NCI-H1436 treated with DMSO at 0.1 percent for 48 hours (cell line): ENCODE measurements at regions not wholly inside any gene's neighbourhood (a gene's known extent, or its start where the extent isn't known, plus 50 kb on each side); places are given as distances from the start of the nearest gene placed in this dataset.
"Not testable (repeated sequence)": the region's sequence is repeated elsewhere in the genome, so short reads cannot be mapped to it uniquely, and the experiment has no call there.

Experiments used
- DNase-seq: peaks from one replicate; lab custom pipeline; 2025; lab: John Stamatoyannopoulos, UW

DNA sequence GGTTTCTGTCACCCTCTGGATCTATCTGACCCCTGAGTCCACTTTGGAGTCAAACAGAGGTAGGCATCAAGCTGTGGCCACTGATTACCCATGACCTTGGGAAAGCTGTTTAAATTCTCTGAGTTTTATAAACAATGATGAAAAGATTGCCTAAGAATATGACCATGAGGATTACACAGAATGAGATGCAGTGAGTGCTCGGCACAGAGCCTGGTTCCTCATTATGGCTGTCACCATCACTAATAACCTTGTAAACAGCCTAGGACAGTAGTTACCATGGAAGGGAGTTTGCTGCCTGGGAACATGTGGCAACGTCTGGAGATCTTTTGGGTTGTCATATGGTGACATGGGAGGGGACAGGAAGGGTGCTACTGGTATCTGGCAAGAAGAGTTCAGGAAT is 248.3 kb upstream of the KAZN start:
- no peak for DNase-seq

DNA sequence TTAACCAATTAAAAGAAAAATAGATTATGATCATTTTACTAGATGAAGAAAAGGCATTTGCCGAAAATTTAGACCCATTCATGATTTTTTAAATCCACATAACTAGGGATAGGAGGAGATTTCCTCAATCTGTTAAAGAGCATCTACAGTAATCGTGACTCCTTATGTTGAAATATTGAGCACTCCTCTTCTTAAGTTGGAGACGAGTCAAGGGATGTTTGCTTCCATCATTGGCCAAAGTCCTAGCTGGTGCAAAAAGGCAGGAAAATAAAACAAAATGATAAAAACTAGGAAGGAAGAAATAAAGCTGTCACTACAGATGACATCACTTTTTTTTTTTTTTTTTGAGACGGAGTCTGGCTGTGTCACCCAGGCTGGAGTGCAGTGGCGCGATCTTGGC is 245.6 kb upstream of the KAZN start:
- DNase-seq = no peak

DNA sequence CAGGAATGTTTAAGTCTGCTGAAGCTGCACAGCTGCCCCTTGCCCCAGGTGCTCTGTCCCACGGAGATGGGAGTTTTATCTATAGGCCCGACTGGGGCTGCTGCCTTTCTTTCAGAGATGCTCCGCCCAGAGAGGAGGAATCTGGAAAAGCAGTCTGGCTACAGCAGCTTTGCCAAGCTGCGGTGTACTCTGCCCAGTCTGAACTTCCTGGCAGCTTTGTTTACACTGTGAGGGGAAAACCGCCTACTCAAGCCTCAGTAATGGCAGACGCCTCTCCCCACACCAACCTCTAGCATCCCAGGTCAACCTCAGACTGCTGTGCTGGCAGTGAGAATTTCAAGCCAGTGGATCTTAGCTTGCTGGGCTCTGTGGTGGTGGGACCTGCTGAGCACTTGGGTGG is 237.5 kb upstream of the KAZN start:
- not testable (repeated sequence) for DNase-seq

DNA sequence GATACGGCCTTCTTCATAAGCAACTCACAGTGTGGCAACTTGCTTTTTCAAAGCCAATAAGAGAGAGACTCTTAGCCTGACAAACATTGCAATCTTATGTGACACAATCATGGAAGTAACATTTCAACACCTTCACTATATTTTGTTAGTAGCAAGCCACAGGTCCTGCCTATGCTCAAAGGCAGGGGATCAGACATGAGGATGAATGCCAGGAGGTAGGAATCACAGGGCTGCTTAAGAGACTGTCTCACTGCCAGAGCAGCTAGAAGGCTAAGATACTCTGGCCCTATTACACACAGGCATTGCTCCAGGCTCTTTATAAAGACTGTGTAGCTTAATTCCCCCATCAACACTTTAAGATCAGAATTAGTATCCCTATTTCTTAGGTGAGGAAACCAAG is 236.2 kb upstream of the KAZN start:
- no peak for DNase-seq

DNA sequence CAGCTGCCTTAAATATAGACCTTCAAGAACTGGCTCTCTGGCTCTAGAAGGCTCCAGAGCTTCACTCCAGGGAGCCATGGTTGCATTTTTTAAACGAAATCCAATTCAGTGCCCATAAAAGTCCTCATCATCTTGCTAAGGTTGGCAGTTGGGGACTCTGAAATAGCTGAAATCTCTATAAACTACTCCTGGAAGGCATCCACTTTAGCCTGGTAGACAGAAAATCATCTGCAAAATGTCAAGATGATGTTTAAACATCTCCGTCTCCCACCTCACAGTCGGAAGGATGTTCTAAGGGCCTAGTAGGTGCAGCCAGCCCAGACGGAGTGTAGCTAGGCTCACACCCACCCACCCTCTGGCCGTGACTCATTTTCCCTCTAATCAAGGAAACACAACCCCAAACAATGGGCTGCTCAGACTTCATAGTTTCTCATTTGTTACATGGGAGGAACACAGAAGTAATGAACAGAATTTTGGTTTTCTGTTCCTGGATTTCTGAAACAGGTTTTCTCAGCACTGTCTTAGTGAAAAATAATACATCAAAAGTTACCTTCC is 235.4 kb upstream of the KAZN start:
- DNase-seq = no peak

DNA sequence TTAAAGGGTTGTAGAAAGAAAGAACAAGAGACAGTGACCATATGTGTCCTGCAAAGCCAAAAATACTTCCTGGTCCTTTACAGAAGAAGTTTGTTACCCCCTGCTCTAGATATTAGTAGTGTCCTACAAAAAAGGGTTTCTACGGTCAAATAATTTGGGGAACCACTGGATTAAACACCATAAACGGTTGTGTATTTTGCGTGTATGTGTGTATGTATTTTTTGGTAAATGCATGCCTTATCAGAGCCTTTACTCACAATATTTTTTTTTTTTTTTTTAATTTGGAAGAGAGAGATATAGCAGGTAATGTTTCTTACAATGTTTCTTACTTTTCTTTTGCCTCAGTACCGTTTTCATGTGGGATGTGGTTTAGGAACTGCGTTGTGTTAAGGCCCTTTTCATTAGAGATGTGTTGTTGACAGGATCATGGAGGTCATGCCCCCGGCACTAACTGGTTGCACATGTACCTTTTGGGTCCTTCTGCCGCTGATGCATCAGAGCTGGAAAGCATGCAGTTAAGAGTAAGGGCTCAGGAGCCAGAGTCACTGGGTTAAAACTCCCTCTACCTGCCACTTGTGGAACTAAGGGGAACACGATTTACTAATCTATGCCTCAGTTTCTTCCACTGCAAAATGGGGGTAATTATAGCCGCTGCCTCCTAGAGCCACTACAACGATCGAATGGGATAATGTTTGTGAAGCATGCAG is 234.6 kb upstream of the KAZN start:
- no peak for DNase-seq

DNA sequence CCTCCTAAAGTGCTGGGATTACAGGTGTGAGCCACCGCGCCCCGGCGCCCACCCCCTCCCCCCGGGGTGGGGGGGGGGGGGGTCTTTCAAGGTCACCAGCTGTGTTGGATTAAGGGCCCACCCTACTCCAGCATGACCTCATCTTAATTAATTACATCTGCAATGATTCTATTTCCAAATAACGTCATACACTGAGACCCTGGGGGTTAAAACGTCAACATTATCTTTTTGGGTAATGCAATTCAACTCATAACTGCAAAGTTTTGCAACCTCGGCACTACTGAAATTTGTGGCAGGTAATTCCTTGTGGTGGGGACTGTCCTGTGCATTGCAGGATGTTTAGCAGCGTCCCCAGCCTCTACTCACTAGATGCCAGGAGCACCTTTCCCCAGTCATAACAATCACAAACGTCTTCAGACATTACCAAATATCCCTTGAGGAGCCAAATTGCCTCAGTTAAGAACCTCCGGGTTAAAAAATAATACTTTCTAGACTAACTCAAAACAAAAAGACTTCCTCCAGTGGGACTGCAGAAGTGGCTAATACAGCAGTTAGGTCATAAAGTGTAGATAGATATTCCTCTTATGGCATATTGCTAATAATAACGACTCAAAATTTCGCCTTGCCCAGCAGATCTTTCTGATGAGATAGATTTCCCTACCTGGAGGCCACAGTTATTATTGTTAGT is 233.0 kb upstream of the KAZN start:
- no peak for DNase-seq

DNA sequence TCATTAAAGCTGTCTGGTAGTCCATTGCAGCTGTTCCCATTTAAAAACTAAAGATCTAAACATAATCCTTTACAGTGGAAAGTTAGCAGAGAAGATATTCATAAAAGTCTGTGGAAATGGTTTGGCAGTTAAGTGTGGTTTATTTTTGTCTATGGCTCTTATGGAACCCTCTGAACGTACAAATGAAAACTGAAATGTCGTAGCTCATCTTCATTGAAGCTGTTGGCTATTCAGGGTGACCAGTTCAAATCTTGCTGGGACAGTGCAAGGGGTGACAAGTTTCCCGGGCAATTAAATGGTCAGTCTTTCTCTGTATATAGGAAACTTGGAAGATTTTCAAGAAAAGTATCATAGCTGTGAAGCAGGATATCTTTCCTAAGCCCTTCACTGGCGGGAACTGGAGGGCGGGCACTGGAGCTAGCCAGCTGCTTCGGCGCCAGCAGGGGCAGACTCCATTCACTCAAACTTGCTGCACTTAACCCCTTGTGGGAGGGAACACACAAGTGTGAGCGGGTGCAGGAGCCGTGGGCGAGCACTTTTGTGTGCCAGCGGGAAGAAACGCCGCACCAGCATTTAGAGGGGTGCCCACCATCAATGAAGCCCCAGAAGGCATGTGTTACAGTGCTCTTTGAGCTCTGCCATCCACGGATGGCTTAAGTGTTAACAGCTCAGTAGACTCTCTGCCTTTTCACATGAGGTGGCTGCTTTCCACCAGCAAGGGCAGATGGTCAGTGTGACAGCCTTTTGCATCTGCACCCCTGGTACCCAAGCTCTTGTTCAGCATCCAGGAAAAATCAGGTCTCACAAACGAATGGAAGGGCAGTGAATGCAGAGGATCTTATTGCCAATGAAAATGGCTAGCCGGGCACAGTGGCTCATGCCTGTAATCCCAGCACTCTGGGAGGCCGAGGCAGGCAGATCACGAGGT is 232.1 kb upstream of the KAZN start:
- no peak for DNase-seq

DNA sequence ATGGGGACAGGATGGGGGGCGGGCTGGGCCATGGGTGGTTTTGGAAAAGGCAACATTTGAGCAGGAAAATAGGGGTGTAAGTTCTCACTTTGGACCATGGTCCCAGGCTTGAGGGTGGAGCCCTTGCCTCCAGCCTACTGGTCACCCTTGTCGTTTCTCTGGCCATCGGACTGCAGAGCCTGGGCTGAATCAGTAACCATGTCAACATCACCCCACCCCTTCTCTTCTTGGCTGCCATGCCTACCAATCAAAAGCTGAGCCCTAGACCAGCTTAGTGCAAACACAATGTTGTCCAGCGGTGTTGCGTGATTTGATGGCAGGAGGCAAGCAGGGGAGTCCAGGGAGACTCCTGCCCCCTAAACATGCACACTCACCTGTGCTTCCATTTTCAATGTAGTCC is 231.0 kb upstream of the KAZN start:
- DNase-seq = no peak

DNA sequence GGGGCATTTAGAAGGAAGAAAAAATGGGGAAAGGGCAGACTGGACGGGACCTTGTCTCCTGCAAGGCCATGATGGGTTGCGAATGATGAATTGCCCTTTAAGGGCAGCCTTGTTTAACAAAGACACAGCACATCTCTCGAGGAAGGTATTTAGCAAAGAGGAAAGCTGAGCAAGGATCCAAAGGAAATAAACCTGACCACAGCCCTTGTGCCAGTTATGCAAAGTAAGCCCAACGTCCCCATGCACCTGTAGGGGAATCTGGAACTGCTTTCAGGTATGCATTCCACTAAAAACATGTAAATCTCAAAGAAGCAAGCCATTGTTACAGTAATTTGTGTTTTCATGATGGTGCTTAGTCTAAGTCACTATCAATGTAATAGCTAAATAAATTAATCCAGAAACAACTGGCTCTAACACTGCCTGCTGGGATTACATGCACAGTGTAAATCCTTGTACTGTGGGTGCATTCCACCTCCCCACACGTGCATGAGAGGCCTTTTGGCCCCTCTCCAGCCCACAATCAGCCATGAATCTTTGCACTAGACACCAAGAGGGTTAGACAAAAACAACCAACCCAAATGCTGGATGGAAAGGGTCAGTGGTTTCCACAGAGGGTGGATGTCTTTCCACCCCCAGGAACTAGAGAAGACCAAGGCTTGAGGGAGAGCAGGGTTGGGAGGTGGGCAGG is 228.8 kb upstream of the KAZN start:
- no peak for DNase-seq

DNA sequence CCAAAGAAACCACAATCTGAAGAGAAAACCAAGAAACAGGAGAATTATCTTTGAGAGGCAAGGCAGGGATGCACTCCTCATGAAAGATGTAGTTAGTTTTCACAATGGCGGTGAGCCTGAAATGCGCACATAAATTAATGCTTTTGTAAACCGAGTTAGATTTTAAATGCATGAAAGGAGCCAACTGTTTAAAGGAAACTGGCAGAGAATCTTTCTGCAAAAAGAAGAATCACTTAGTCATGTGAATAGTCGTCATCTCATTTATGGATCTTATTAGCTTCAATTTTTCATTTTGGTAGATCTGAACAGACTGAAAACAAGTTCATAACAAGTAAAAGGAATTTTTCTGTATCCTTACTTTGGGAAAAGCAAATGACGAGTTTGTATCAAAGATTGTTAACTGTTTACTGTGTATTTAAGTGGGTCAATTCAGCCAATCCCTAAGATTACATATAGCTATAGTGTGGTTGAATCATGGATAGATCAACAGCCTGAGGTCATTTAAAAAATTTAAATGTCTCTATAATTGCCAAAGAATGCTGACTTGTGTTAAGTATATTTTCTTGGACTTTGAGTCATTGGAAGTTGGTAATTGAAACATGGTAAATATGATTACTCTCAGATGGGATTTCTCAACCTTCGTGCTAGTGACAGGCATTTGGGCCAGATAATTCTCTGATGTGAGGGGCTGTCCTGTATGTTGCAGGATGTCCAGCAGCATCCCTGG is 226.6 kb upstream of the KAZN start:
- DNase-seq = no peak

DNA sequence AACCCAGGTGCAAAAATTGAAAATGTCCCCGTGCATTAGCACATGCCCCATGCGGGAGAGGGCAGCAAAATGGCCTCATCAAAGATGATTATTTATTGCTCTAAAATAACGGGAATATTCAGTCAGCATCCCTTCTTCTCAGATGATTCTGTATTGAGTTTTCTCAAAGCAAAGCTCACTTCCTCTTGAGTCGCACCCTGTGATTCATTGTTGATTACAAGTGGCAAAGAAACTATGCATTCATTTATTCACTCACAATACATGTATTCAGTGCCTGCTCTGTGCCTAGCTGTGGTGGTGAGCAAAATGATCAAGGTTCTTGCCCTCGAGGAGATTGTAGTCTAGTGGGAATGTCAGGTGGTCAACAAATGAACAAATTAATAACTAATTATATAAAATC is 226.0 kb upstream of the KAZN start:
- DNase-seq = no peak

DNA sequence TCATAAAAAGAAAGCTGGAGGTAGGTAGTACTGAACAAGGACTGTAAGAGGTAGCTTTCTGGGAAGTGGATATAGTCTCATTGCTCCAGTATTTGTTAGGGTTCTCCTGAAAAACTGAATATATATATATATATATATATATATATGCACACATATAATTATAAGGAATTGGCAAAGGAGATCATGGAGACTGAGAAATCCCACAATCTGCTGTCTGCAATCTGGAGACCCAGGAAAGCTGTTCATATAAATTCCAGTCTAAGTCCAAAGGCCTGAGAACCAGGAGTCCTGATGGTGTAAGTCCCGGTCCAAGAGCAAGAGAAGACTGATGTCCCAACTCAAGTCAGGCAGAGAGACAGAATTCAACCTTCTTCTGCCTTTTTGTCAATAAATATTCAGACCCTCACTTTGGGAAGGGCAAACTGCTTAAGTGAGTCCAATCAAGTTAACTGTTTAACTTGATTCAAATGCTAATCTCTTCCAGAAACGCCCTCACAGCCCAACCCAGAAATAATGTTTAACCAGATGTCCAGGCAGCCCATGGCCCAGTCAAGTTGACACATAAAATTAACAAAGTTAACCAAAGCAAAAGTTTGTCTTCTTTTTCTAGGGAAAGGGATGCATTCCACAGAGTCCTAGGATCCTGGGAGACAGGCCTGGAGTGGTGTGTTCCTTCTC is 225.3 kb upstream of the KAZN start:
- DNase-seq = no peak

DNA sequence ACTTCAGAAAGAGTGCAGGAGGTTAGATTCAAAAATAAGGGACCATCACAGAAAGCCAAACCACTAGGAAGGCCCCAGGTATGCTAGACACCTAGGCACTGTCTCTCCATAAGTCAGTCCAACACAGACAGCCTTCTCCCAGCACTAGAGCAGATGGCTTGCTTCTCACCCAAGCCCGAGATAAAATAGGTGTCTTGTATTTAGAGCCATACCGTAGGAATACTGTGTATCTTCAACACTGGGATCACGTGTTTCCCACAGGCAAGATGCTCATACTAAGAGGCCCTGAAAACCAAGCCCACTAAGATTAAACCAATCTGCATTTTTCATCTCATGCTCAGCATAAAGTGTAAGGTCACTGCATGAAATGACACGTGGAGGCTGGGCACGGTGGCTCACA is 223.3 kb upstream of the KAZN start:
- no peak for DNase-seq

DNA sequence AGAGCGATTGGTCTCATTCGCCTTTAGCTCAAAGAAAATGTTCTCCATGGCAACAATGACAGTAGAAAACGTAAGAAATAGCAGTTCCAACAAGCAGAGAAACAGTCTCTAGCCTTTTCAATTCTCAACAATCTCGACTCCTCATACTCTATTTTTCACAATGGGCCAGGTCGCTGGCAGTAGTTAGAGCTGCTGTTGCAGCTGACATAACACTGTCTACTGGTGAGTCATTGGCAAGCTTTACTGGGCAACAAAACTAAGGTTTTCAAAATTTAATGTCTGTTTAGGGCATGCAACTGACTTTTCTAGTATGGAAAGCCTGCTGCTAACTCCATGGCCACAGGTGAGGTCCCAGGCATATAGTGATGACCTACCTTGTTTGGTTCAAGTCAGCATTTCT is 221.1 kb upstream of the KAZN start:
- DNase-seq = no peak

DNA sequence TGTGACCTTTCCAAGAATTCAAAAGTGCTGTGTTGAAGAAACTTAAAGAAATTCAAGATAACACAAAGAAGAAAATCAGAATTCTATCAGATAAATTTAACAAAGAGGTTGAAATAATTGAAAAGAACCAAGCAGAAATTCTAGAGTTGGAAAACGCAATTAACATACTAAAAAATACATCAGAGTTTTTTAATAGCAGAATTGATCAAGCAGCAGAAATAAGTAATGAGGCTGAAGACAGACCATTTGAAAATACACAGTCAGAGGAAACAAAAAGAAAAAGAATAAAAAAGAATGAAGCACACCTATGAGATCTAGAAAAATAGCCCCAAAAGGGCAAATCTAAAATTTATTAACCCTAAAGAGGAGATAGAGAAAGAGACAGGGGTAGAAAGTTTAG is 218.1 kb upstream of the KAZN start:
- no peak for DNase-seq

DNA sequence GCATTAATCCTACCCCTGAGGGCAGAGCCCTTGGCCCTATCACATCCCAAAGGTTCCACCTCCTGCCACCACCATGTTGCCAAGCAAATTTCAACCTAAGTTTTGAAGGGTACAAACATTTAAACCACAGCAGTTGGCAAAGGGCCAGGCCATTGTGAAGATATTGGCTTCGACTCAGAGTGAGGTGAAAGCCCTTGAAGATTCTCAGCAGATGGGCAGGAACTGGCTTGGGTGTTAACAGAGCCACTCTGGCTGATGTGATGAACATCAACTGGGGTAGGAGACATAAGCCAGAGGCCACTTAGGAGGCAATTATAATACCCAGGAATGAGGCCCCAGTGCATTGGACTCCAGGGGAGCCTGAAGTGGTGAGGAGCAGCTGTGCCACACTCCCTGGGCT is 207.7 kb upstream of the KAZN start:
- DNase-seq = no peak

DNA sequence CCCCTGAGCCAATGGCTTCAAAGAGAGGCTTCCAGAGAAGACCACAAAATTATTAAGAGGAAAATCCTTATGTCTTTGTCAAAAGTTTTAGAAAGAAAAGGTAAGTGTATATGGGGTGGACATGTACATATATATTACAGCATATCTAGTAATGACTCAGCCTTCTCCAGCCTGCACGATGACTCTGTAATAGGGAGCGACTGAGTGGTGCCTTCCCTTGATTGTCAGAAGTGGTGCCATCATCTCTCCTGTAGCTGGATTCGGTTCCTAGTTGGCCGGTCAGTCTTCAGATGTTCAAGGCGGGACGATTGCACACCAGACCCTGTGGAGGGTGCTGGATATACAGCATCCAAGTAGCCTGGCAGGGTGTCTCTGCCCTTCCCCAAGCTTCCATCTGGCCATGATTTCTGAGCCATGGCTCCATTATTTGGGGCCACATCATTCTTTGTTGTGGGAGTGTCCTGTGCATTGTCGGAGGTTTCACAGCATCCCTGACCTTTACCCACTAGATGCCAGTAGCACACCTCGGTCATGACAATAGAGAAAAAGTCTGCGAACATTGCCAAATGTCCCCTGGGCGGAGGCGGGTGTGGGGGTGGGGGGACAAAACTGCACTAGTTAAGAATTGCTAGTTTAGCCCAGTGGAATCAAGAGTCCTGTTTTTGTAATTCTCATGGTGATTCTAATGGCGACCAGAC is 206.2 kb upstream of the KAZN start:
- no peak for DNase-seq

DNA sequence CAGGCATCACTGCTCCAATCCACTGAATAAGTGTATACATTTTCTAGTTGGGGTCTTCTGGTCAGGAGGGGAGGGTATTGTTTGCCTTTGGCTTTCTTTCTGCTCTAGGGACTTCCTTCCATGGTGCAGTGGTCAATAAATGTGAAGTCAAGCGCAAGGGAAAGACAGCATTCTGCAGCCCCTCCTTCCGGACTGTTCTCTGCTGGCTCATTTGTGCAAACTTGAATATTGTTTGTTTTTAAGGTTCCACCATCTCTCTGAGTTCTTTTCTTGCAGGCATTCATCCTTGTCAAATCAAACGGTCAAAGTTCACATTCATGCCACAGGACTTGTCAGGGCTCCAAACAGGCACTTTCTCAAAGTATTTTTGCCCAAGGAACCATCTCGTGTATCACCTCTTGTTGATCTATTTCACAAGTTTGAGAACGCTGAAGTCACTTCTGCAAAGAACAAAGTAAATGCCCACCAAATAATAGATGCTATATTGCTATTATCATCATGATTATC is 205.6 kb upstream of the KAZN start:
- DNase-seq = no peak

DNA sequence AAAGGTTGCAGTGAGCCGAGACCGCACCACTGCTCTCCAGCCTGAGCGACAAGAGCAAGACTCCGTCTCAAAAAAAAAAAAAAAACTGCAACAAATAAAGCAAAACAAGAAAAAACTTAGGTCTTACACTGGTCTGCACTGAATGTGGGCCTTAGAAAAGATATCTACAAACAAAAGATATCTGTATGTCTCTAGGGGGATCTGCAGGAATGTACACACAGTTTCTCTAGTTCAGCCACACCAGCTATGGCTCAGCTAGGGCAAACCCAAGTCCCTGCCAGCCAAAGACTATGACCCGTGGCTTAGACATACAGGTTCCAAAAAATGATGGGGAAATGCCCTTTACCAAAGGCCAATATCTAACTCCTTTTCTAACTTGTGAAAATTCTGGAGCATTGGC is 202.4 kb upstream of the KAZN start:
- DNase-seq = no peak
